ENCODE measurements at regions not wholly inside any gene's neighbourhood (a gene's known extent, or its start where the extent isn't known, plus 50 kb on each side); places are given as distances from the start of the nearest gene placed in this dataset.

DNA sequence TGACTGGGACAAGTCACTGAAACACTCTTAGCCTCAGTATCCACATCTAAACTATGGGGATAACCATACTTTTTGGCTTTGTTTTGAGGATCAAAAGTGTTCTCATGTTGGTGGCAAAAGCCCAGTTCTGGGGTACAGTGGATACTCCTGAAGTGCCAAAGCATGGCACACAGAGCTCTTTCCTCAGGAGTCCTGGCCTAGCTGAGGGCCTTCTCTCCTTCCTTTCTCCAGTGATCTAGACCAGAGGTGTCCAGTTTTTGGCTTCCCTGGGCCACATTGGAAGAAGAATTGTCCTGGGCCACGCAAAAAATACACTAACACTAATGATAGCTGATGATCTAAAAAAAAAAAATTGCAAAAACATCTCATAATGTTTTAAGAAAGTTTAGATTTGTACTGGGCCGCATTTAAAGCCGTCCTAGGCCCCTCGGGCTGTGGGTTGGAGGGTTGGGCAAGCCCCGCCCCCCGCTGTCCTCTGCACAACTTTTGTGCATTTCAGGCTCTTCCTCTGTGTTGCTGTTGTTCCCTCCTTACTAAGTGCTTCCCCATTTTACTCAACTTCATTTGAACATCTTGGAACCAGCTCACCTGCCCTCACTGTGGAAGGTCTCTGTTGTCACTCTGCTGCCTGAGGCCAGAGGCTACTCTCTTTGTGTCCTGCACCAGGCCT, 337.0 kb downstream of the CYRIA start:
- no peak for ATAC-seq

DNA sequence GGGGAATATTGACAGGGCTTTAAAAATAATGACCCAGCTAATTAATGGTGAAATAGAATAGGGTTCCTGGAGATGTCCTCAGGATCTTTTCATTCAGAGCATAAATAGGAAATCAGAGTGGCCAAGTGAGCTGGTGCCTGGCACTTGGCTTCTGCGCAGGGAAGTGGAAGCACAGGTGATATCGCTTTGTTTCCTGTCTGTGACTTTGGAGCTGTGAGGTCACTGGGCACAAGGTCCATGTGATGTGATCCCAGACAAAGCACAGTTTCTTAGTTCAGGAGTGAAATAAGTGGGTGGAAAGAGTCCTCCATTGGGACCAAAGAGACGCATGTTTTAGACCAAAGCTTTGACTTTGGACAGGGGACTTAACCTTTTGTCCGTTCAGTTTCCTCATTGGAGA, 338.3 kb downstream of the CYRIA start:
- no peak for ATAC-seq
- TF ChIP-seq ESRRG (CRISPR knock-in tag; IDR thresholded peaks at IDR 0.05): no peak
- TF ChIP-seq, protein P1, sequence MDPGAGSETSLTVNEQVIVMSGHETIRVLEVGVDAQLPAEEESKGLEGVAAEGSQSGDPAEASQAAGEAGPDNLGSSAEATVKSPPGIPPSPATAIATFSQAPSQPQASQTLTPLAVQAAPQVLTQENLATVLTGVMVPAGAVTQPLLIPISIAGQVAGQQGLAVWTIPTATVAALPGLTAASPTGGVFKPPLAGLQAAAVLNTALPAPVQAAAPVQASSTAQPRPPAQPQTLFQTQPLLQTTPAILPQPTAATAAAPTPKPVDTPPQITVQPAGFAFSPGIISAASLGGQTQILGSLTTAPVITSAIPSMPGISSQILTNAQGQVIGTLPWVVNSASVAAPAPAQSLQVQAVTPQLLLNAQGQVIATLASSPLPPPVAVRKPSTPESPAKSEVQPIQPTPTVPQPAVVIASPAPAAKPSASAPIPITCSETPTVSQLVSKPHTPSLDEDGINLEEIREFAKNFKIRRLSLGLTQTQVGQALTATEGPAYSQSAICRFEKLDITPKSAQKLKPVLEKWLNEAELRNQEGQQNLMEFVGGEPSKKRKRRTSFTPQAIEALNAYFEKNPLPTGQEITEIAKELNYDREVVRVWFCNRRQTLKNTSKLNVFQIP (CRISPR knock-in tag; IDR thresholded peaks at IDR 0.05; ENCODE audit: borderline replicate concordance, low read depth): no peak
- no peak for TF ChIP-seq TOX (CRISPR knock-in tag; IDR thresholded peaks at IDR 0.05; ENCODE audit: borderline replicate concordance)
- TF ChIP-seq CSDC2 (CRISPR knock-in tag; IDR thresholded peaks at IDR 0.05): no peak
- TF ChIP-seq ARNTL (CRISPR knock-in tag; IDR thresholded peaks at IDR 0.05; ENCODE audit: borderline replicate concordance, low read depth): no peak
- no peak for TF ChIP-seq ZNF70 (CRISPR knock-in tag; IDR thresholded peaks at IDR 0.05)
- TF ChIP-seq BACH2 (CRISPR knock-in tag; IDR thresholded peaks at IDR 0.05; ENCODE audit: borderline replicate concordance): no peak
- TF ChIP-seq SNAI2 (CRISPR knock-in tag; IDR thresholded peaks at IDR 0.05): no peak
- TF ChIP-seq GLIS3 (CRISPR knock-in tag; IDR thresholded peaks at IDR 0.05): no peak
- TF ChIP-seq PPARA (CRISPR knock-in tag; IDR thresholded peaks at IDR 0.05; ENCODE audit: borderline replicate concordance): no peak
- TF ChIP-seq, protein P2, sequence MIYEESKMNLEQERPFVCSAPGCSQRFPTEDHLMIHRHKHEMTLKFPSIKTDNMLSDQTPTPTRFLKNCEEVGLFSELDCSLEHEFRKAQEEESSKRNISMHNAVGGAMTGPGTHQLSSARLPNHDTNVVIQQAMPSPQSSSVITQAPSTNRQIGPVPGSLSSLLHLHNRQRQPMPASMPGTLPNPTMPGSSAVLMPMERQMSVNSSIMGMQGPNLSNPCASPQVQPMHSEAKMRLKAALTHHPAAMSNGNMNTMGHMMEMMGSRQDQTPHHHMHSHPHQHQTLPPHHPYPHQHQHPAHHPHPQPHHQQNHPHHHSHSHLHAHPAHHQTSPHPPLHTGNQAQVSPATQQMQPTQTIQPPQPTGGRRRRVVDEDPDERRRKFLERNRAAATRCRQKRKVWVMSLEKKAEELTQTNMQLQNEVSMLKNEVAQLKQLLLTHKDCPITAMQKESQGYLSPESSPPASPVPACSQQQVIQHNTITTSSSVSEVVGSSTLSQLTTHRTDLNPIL (CRISPR knock-in tag; IDR thresholded peaks at IDR 0.05; ENCODE audit: low read depth): no peak

More for the DNA sequence above, 337.0 kb downstream of the CYRIA start:
- TF ChIP-seq GLIS3 (CRISPR knock-in tag; IDR thresholded peaks at IDR 0.05) (no peak), RARB (CRISPR knock-in tag; IDR thresholded peaks at IDR 0.05) (no peak)

DNA sequence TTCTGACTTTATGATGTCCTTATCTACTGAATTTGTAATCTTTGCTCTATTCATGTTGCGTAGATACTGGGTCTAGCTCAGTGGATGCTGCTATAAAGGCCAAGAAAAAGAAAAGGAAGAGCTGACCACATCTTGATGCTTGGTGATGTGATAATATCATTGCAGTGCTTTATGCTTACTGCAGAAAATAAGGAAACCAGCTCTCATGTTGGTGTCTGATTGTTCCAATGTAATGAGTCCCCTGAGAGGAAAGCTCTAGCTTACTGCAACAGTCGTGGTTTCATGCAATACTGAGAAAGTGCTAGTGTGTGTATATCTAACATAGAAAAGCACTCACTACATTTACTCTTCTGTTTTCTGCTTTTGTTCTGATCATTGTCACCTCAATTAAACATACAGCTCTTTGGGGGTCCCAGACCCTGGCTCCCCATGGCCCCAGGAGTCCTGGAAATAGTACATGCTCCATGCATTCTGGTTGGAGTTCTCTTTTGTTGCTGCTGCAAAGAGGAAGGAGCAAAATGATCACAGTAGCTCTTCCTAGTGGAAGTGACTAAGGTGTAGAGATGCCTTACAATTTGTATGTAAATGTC, 338.8 kb downstream of the CYRIA start:
- ATAC-seq: no peak
- TF ChIP-seq ZNF565 (CRISPR knock-in tag; conservative IDR thresholded peaks at IDR 0.05; ENCODE audit: low read depth) (no peak), ZNF70 (CRISPR knock-in tag; IDR thresholded peaks at IDR 0.05) (no peak), BACH2 (CRISPR knock-in tag; IDR thresholded peaks at IDR 0.05; ENCODE audit: borderline replicate concordance) (no peak), ESRRG (CRISPR knock-in tag; IDR thresholded peaks at IDR 0.05) (no peak), SNAI2 (CRISPR knock-in tag; IDR thresholded peaks at IDR 0.05) (no peak), GLIS3 (CRISPR knock-in tag; IDR thresholded peaks at IDR 0.05) (no peak)
- TF ChIP-seq, protein P3, sequence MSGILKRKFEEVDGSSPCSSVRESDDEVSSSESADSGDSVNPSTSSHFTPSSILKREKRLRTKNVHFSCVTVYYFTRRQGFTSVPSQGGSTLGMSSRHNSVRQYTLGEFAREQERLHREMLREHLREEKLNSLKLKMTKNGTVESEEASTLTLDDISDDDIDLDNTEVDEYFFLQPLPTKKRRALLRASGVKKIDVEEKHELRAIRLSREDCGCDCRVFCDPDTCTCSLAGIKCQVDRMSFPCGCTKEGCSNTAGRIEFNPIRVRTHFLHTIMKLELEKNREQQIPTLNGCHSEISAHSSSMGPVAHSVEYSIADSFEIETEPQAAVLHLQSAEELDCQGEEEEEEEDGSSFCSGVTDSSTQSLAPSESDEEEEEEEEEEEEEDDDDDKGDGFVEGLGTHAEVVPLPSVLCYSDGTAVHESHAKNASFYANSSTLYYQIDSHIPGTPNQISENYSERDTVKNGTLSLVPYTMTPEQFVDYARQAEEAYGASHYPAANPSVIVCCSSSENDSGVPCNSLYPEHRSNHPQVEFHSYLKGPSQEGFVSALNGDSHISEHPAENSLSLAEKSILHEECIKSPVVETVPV (CRISPR knock-in tag; IDR thresholded peaks at IDR 0.05): no peak

DNA sequence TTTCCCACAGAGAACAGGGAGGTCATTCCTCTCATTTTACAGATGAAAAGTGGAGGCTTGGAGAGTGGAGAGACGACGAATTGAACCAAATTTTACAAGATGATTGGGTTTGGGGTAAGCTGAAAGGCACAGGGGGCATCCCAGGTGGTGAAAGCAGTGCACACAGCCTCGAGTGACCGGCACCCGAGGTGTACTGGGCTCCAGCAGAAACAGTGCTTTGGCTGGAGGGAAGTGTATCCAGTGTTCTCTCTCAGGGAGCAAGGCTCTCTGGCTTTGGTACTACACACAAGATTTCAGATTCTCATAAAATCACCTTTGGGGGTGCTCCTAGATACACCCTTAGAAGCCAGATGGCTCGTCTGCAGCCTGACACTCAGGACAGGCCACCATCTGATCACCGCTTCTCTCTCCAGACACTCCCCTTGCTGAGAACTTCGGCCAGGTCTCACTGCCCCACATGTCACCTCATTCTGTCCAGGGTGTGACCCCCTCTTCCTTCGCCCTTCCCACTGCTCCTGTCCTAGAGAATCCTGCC, 339.6 kb downstream of the CYRIA start:
- no peak for ATAC-seq
- no peak for TF ChIP-seq ZNF8 (CRISPR knock-in tag; IDR thresholded peaks at IDR 0.05)
- TF ChIP-seq ZFP30 (CRISPR knock-in tag; IDR thresholded peaks at IDR 0.05): no peak
- TF ChIP-seq, protein P4, sequence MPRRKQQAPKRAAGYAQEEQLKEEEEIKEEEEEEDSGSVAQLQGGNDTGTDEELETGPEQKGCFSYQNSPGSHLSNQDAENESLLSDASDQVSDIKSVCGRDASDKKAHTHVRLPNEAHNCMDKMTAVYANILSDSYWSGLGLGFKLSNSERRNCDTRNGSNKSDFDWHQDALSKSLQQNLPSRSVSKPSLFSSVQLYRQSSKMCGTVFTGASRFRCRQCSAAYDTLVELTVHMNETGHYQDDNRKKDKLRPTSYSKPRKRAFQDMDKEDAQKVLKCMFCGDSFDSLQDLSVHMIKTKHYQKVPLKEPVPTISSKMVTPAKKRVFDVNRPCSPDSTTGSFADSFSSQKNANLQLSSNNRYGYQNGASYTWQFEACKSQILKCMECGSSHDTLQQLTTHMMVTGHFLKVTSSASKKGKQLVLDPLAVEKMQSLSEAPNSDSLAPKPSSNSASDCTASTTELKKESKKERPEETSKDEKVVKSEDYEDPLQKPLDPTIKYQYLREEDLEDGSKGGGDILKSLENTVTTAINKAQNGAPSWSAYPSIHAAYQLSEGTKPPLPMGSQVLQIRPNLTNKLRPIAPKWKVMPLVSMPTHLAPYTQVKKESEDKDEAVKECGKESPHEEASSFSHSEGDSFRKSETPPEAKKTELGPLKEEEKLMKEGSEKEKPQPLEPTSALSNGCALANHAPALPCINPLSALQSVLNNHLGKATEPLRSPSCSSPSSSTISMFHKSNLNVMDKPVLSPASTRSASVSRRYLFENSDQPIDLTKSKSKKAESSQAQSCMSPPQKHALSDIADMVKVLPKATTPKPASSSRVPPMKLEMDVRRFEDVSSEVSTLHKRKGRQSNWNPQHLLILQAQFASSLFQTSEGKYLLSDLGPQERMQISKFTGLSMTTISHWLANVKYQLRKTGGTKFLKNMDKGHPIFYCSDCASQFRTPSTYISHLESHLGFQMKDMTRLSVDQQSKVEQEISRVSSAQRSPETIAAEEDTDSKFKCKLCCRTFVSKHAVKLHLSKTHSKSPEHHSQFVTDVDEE (CRISPR knock-in tag; IDR thresholded peaks at IDR 0.05): no peak
- TF ChIP-seq, protein P1 (CRISPR knock-in tag; IDR thresholded peaks at IDR 0.05; ENCODE audit: borderline replicate concordance, low read depth): no peak
- no peak for TF ChIP-seq ZC3H10 (CRISPR knock-in tag; IDR thresholded peaks at IDR 0.05)
- TF ChIP-seq SNAI2 (CRISPR knock-in tag; IDR thresholded peaks at IDR 0.05): no peak
- no peak for TF ChIP-seq OSR1 (CRISPR knock-in tag; IDR thresholded peaks at IDR 0.05)
- TF ChIP-seq TOX (CRISPR knock-in tag; IDR thresholded peaks at IDR 0.05; ENCODE audit: borderline replicate concordance): no peak
- no peak for TF ChIP-seq BACH2 (CRISPR knock-in tag; IDR thresholded peaks at IDR 0.05; ENCODE audit: borderline replicate concordance)
- TF ChIP-seq, protein P2 (CRISPR knock-in tag; IDR thresholded peaks at IDR 0.05; ENCODE audit: low read depth): no peak
- TF ChIP-seq ZNF70 (CRISPR knock-in tag; IDR thresholded peaks at IDR 0.05): no peak
- TF ChIP-seq GLIS3 (CRISPR knock-in tag; IDR thresholded peaks at IDR 0.05): no peak
- no peak for TF ChIP-seq ZFP3 (CRISPR knock-in tag; IDR thresholded peaks at IDR 0.05)
- TF ChIP-seq, protein P5, sequence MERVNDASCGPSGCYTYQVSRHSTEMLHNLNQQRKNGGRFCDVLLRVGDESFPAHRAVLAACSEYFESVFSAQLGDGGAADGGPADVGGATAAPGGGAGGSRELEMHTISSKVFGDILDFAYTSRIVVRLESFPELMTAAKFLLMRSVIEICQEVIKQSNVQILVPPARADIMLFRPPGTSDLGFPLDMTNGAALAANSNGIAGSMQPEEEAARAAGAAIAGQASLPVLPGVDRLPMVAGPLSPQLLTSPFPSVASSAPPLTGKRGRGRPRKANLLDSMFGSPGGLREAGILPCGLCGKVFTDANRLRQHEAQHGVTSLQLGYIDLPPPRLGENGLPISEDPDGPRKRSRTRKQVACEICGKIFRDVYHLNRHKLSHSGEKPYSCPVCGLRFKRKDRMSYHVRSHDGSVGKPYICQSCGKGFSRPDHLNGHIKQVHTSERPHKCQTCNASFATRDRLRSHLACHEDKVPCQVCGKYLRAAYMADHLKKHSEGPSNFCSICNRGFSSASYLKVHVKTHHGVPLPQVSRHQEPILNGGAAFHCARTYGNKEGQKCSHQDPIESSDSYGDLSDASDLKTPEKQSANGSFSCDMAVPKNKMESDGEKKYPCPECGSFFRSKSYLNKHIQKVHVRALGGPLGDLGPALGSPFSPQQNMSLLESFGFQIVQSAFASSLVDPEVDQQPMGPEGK (CRISPR knock-in tag; IDR thresholded peaks at IDR 0.05; ENCODE audit: borderline replicate concordance): no peak
- no peak for TF ChIP-seq ESRRG (CRISPR knock-in tag; IDR thresholded peaks at IDR 0.05)
- no peak for TF ChIP-seq TCF4 (CRISPR knock-in tag; IDR thresholded peaks at IDR 0.05; ENCODE audit: borderline replicate concordance)
